SK-N-SH (cell line): ENCODE measurements at regions not wholly inside any gene's neighbourhood (a gene's known extent, or its start where the extent isn't known, plus 50 kb on each side); places are given as distances from the start of the nearest gene placed in this dataset.

Experiments used
- CTCF ChIA-PET: fragments of 300-600, 350-600 bp; formaldehyde crosslinking; extraction: SDS; loops from one replicate; lab custom pipeline; 2021; lab: Yijun Ruan, JAX
- POLR2A ChIA-PET: fragments of 350-600 bp; sonication (Branson Sonifier 250); formaldehyde crosslinking; extraction: SDS; loops from one replicate; lab custom pipeline; 2020; ENCODE audit warnings: antibody characterized with exemption, inconsistent platforms; lab: Yijun Ruan, JAX
- DNase-seq: peaks from one replicate; pipeline ENCODE4 v3.0.0; 2012
- H2AFZ ChIP-seq: fragments of 200-600 bp; sonication (generic); 2 replicates; pipeline ENCODE4 v1.8.1; 2016; ENCODE audit warnings: antibody characterized with exemption, mild to moderate bottlenecking, low read depth
- H3F3A ChIP-seq: fragments of 200-600 bp; sonication (generic); replicated peaks from 2 replicates; pipeline ENCODE3; 2016; ENCODE audit warnings: antibody characterized with exemption, mild to moderate bottlenecking; ENCODE audit not compliant: insufficient read depth
- H3K27ac ChIP-seq, 2 experiments: fragments of 200-500 bp in 1 of 2; fragments of 200-600 bp in 1 of 2; sonication (Bioruptor generic) in 1 of 2; sonication (generic), shearing (Covaris generic) in 1 of 2; 2 replicates each; pipeline versions ENCODE4 v1.5.1 to v1.6.1; 2014 to 2016; ENCODE audit warnings: low read depth in 2 of 2, inconsistent platforms in 1 of 2, low read length in 1 of 2, mild to moderate bottlenecking in 1 of 2, mixed read lengths in 1 of 2
- H3K27me3 ChIP-seq: fragments of 200-600 bp; sonication (generic), shearing (Covaris generic); 2 replicates; pipeline ENCODE4 v1.6.1; 2016; ENCODE audit warnings: mixed run types; ENCODE audit not compliant: insufficient read depth
- H3K36me3 ChIP-seq, 2 experiments: fragments of 200-500 bp in 1 of 2; fragments of 200-600 bp in 1 of 2; sonication (Bioruptor generic) in 1 of 2; sonication (generic) in 1 of 2; replicated peaks in 1 of 2; 2 replicates each; pipeline versions ENCODE3 to v1.5.1; 2014 to 2016; ENCODE audit warnings: low read length in 1 of 2, mild to moderate bottlenecking in 1 of 2; ENCODE audit not compliant: insufficient read depth in 2 of 2, control insufficient read depth in 1 of 2
- H3K4me1 ChIP-seq, 2 experiments: fragments of 200-500 bp in 1 of 2; fragments of 200-600 bp in 1 of 2; sonication (Bioruptor generic) in 1 of 2; sonication (generic), shearing (Covaris generic) in 1 of 2; 2 replicates each; pipeline versions ENCODE4 v1.5.1 to v1.6.1; 2014 to 2016; ENCODE audit warnings: low read depth in 1 of 2, low read length in 1 of 2, mixed run types in 1 of 2; ENCODE audit not compliant: insufficient read depth in 2 of 2, control insufficient read depth in 1 of 2
- H3K4me2 ChIP-seq: fragments of 200-600 bp; sonication (generic), shearing (Covaris generic); 2 replicates; pipeline ENCODE4 v1.6.1; 2017; ENCODE audit warnings: mixed run types
- H3K4me3 ChIP-seq, 2 experiments: fragments of 200-500 bp in 1 of 2; fragments of 200-600 bp in 1 of 2; sonication (Bioruptor generic) in 1 of 2; sonication (generic), shearing (Covaris generic) in 1 of 2; 2 replicates each; pipeline versions ENCODE4 v1.5.1 to v1.8.1; 2014 to 2016; ENCODE audit warnings: low read depth in 2 of 2, inconsistent platforms in 1 of 2, low read length in 1 of 2, mild to moderate bottlenecking in 1 of 2, mixed read lengths in 1 of 2, moderate library complexity in 1 of 2
- H3K79me2 ChIP-seq: fragments of 200-600 bp; sonication (generic); 2 replicates; pipeline ENCODE4 v1.8.1; 2017; ENCODE audit warnings: mild to moderate bottlenecking; ENCODE audit not compliant: insufficient read depth
- H3K9ac ChIP-seq: fragments of 200-600 bp; sonication (generic); 2 replicates; pipeline ENCODE4 v1.6.1; 2017; ENCODE audit warnings: mixed run types
- H3K9me2 ChIP-seq: fragments of 200-600 bp; sonication (generic); 2 replicates; pipeline ENCODE4 v1.6.1; 2017; ENCODE audit warnings: mixed run types
- H3K9me3 ChIP-seq: fragments of 200-600 bp; sonication (generic); 2 replicates; pipeline ENCODE4 v1.6.1; 2017; ENCODE audit warnings: mixed run types, mild to moderate bottlenecking, moderate library complexity
- H4K20me1 ChIP-seq: fragments of 200-600 bp; sonication (generic); 2 replicates; pipeline ENCODE4 v1.6.1; 2017; ENCODE audit warnings: mild to moderate bottlenecking, mixed run types; ENCODE audit not compliant: insufficient read depth
- CHD2 ChIP-seq: fragments of 150-350 bp; IDR thresholded peaks from 2 replicates; pipeline ENCODE4 v1.6.1; 2018; ENCODE audit warnings: low read length; ENCODE audit not compliant: partially characterized antibody
- ELF1 ChIP-seq: IDR thresholded peaks from 2 replicates; pipeline ENCODE4 v1.4.0; 2012
- EZH2phosphoT487 ChIP-seq: fragments of 200-600 bp; sonication (generic); IDR thresholded peaks from 2 replicates; pipeline ENCODE4 v1.6.1; 2017; ENCODE audit warnings: low read depth, mixed run types, mild to moderate bottlenecking, antibody characterized with exemption, moderate library complexity, borderline replicate concordance
- FOSL2 ChIP-seq: IDR thresholded peaks from 2 replicates; pipeline ENCODE4 v1.4.0; 2012; ENCODE audit warnings: low read depth, mild to moderate bottlenecking, moderate library complexity, borderline replicate concordance
- GABPA ChIP-seq: IDR thresholded peaks from 2 replicates; pipeline ENCODE4 v1.4.0; 2012; ENCODE audit warnings: low read depth, mild to moderate bottlenecking
- IRF3 ChIP-seq: fragments of 150-350 bp; IDR thresholded peaks from 2 replicates; pipeline ENCODE4 v1.6.1; 2016; ENCODE audit warnings: mild to moderate bottlenecking, low read depth, low read length
- JUND ChIP-seq: IDR thresholded peaks from 2 replicates; pipeline ENCODE4 v1.4.0; 2012
- MAX ChIP-seq: IDR thresholded peaks from 2 replicates; pipeline ENCODE4 v1.4.0; 2012; ENCODE audit warnings: low read depth
- MXI1 ChIP-seq: IDR thresholded peaks from 2 replicates; pipeline ENCODE4 v1.6.1; 2012; ENCODE audit warnings: mild to moderate bottlenecking, low read depth, low read length, improper control_type of control experiment
- NFIC ChIP-seq: IDR thresholded peaks from 2 replicates; pipeline ENCODE4 v1.4.0; 2012; ENCODE audit warnings: borderline replicate concordance
- NRF1 ChIP-seq: IDR thresholded peaks from 2 replicates; pipeline ENCODE4 v1.6.1; 2012; ENCODE audit warnings: low read depth, mild to moderate bottlenecking, low read length
- PBX3 ChIP-seq: IDR thresholded peaks from 2 replicates; pipeline ENCODE4; 2012
- RCOR1 ChIP-seq: fragments of 150-350 bp; IDR thresholded peaks from 2 replicates; pipeline ENCODE4 v1.6.1; 2017; ENCODE audit warnings: antibody characterized with exemption, low read length
- RXRA ChIP-seq: IDR thresholded peaks from 2 replicates; pipeline ENCODE4 v1.4.0; 2012; ENCODE audit warnings: low read depth, mild to moderate bottlenecking, borderline replicate concordance
- SIN3A ChIP-seq: IDR thresholded peaks from 2 replicates; pipeline ENCODE4 v1.6.1; 2012; ENCODE audit warnings: low read depth, mild to moderate bottlenecking, low read length, moderate library complexity, borderline replicate concordance
- SMC3 ChIP-seq: IDR thresholded peaks from 2 replicates; pipeline ENCODE4 v1.6.1; 2012; ENCODE audit warnings: low read depth, low read length, improper control_type of control experiment
- USF1 ChIP-seq: IDR thresholded peaks from 2 replicates; pipeline ENCODE4 v1.4.0; 2012; ENCODE audit warnings: low read depth, borderline replicate concordance
- YY1 ChIP-seq: IDR thresholded peaks from 2 replicates; pipeline ENCODE4 v1.4.0; 2012; ENCODE audit warnings: low read depth, mild to moderate bottlenecking
- WGBS: methylation state at CpG from one replicate; pipeline ENCODE4 v1.1.6; 2017; ENCODE audit warnings: low lambda C conversion rate; 5-methylcytosine and 5-hydroxymethylcytosine counted together

GRCh38 chr7:46682836-46683624 lies 762.0 kb upstream of the IGFBP3 start:
- CTCF ChIA-PET: interaction anchor here (0.5 to 0.7 kb wide), 3 partner anchors 12 to 774 kb away, joined by 3 read pairs; no protein-coding TSS in a partner anchor
- no peak overlapping the region for H3K9ac ChIP-seq
- H3K4me1 ChIP-seq: no peaks in the 10 kb centered on the region
- POLR2A ChIA-PET: no interaction called here
- no peak overlapping the region for H3K4me2 ChIP-seq
- peaks cover 4% of the 10 kb centered on the region for H3F3A ChIP-seq
- H3K79me2 ChIP-seq: no peaks in the 10 kb centered on the region
- no peaks in the 10 kb centered on the region for H4K20me1 ChIP-seq
- H2AFZ ChIP-seq: peak overlapping the region; percentile 76; the same call in 1 of the 2 replicates
- DNase-seq: no peak
- H3K9me3 ChIP-seq: no peaks in the 10 kb centered on the region
- no peak for TF ChIP-seq IRF3
- TF ChIP-seq CHD2: no peak
- TF ChIP-seq FOSL2: no peak
- TF ChIP-seq NRF1: no peak
- TF ChIP-seq EZH2phosphoT487: no peak
- TF ChIP-seq RCOR1: no peak
- no peak for TF ChIP-seq SIN3A
- no peak for TF ChIP-seq ELF1
- TF ChIP-seq USF1: no peak
- TF ChIP-seq NFIC: no peak
- TF ChIP-seq JUND: no peak
- H3K4me3 ChIP-seq: no peak overlapping the region
- 64% methylated on average over 7 of the region's 7 CpGs for WGBS
- no peaks in the 10 kb centered on the region for H3K36me3 ChIP-seq
- H3K9me2 ChIP-seq: no peaks in the 10 kb centered on the region
- H3K27ac ChIP-seq: no peak overlapping the region
- no peaks in the 10 kb centered on the region for H3K27me3 ChIP-seq

GRCh38 chr7:46681865-46682503 lies 760.9 kb upstream of the IGFBP3 start:
- no peak overlapping the region for H3K9ac ChIP-seq

More at GRCh38 chr7:46681865-46682503, 760.9 kb upstream of the IGFBP3 start:
- Histone ChIP-seq H3K4me2 (no peak overlapping the region), H3K9me3 (no peaks in the 10 kb centered on the region), H3K4me1 (no peaks in the 10 kb centered on the region), H3K9me2 (no peaks in the 10 kb centered on the region), H3F3A (peaks cover 4% of the 10 kb centered on the region), H3K27me3 (no peaks in the 10 kb centered on the region), H4K20me1 (no peaks in the 10 kb centered on the region), H3K79me2 (no peaks in the 10 kb centered on the region), H3K4me3 (no peak overlapping the region), H3K36me3 (no peaks in the 10 kb centered on the region), H2AFZ (0 out of 2 replicates have a peak overlapping the region, but pooled peaks have one; percentile 76), H3K27ac (no peak overlapping the region)
- CTCF ChIA-PET: interaction anchor here (0.6 to 1.2 kb wide), 2 partner anchors 14 to 135 kb away, joined by 3 read pairs; no protein-coding TSS in a partner anchor
- POLR2A ChIA-PET: no interaction called here
- WGBS: 66% methylated on average over 11 of the region's 12 CpGs
- TF ChIP-seq PBX3 (no peak), SMC3 (no peak), GABPA (no peak), MXI1 (no peak), RXRA (no peak), MAX (no peak), NFIC (no peak), RCOR1 (no peak), YY1 (no peak)
- no peak for DNase-seq
